HepG2 (cell line): ENCODE measurements at regions not wholly inside any gene's neighbourhood (a gene's known extent, or its start where the extent isn't known, plus 50 kb on each side); places are given as distances from the start of the nearest gene placed in this dataset.
"Not testable (repeated sequence)": the region's sequence is repeated elsewhere in the genome, so short reads cannot be mapped to it uniquely, and the experiment has no call there.

ENCODE experiments used
- ATAC-seq: fragments of 200-7000 bp; cut with Tn5 transposase; 3 replicates; pipeline ENCODE4 v1.9.1; 2020; ENCODE audit warnings: mild to moderate bottlenecking, moderate library complexity
- BruUV-seq: library from RNA; stranded (reverse); fragments of 400-500 nt; replicated peaks from 2 replicates; lab custom pipeline; 2021; lab: Mats Ljungman, UMichigan
- CTCF ChIA-PET: fragments of 300-600 bp; formaldehyde crosslinking; extraction: SDS; loops from one replicate; lab custom pipeline; 2021; ENCODE audit warnings: low total read pairs, inconsistent platforms, low intra/inter-chr PET ratio; lab: Yijun Ruan, JAX
- POLR2A ChIA-PET: fragments of 350-600 bp; sonication (Branson Sonifier 250); formaldehyde crosslinking; loops from one replicate; lab custom pipeline; 2020; ENCODE audit warnings: antibody characterized with exemption, inconsistent platforms; lab: Yijun Ruan, JAX
- DNase-seq: peaks from one replicate; pipeline ENCODE4 v3.0.0-alpha.2; 2015; ENCODE audit warnings: low spot score
- FAIRE-seq: peaks from 3 replicates; lab custom pipeline; 2011; peaks lifted over from hg19 to GRCh38; lab: Jason Lieb, UNC
- H2AFZ ChIP-seq: one replicate; pipeline ENCODE4 v1.6.1; 2011; ENCODE audit warnings: low read length, inconsistent platforms
- H3K27ac ChIP-seq: fragments of 300-600 bp; 3 replicates; pipeline ENCODE4 v1.8.0; 2011; ENCODE audit warnings: mixed run types, mild to moderate bottlenecking, mixed read lengths, low read length, inconsistent platforms; ENCODE audit not compliant: insufficient read depth; ENCODE audit errors: extremely low read length
- H3K27me3 ChIP-seq, 2 experiments: fragments of 200-600 bp in 1 of 2; 2 replicates in 1 of 2; 3 replicates in 1 of 2; pipeline versions ENCODE4 v1.6.0 to v1.8.0; 2011; ENCODE audit warnings: low read length in 2 of 2, mild to moderate bottlenecking in 2 of 2, moderate library complexity in 2 of 2, inconsistent platforms in 1 of 2; ENCODE audit not compliant: insufficient read depth in 2 of 2, control insufficient read depth in 1 of 2
- H3K36me3 ChIP-seq, 2 experiments: fragments of 200-600 bp in 1 of 2; replicated peaks in 1 of 2; 2 replicates in 1 of 2; 3 replicates in 1 of 2; pipeline versions ENCODE4 v1.5.1 to v1.8.0; 2011; ENCODE audit warnings: low read length in 2 of 2, inconsistent platforms in 1 of 2; ENCODE audit not compliant: insufficient read depth in 2 of 2, control insufficient read depth in 1 of 2
- H3K4me1 ChIP-seq: 2 replicates; pipeline ENCODE4 v1.5.1; 2012; ENCODE audit warnings: low read length, inconsistent platforms; ENCODE audit not compliant: insufficient read depth
- H3K4me2 ChIP-seq: 2 replicates; pipeline ENCODE4 v1.6.0; 2011; ENCODE audit warnings: low read depth, low read length, inconsistent platforms
- H3K4me3 ChIP-seq, 3 experiments: fragments of 200-600 bp in 1 of 3; sonication (generic), shearing (Covaris generic) in 1 of 3; replicated peaks in 1 of 3; 2 replicates each; pipeline ENCODE4 v1.5.1; 2011 to 2016; ENCODE audit warnings: low read length in 3 of 3, inconsistent platforms in 2 of 3, low read depth in 2 of 3, mild to moderate bottlenecking in 2 of 3, control low read depth in 1 of 3, mixed read lengths in 1 of 3; ENCODE audit not compliant: insufficient read depth in 1 of 3
- H3K79me2 ChIP-seq: one replicate; pipeline ENCODE4 v1.6.1; 2011; ENCODE audit warnings: low read length, inconsistent platforms; ENCODE audit not compliant: insufficient read depth
- H3K9ac ChIP-seq: 2 replicates; pipeline ENCODE4 v1.6.0; 2011; ENCODE audit warnings: mild to moderate bottlenecking, low read depth, low read length, inconsistent platforms; ENCODE audit not compliant: insufficient read depth
- H3K9me3 ChIP-seq: 2 replicates; pipeline ENCODE4 v1.5.1; 2012; ENCODE audit warnings: mild to moderate bottlenecking, low read length
- H4K20me1 ChIP-seq: 2 replicates; pipeline ENCODE4 v1.6.0; 2011; ENCODE audit warnings: inconsistent platforms, mild to moderate bottlenecking, low read length, moderate library complexity; ENCODE audit not compliant: insufficient read depth
- CEBPG ChIP-seq: IDR thresholded peaks from 2 replicates; pipeline ENCODE4 v1.6.1; 2016
- IKZF5 ChIP-seq: IDR thresholded peaks from 2 replicates; pipeline ENCODE4 v1.6.1; 2018; ENCODE audit warnings: missing genetic modification reagents, mild to moderate bottlenecking, missing compliant biosample characterization
- MED1 ChIP-seq: sonication (generic); formaldehyde crosslinking; IDR thresholded peaks from 2 replicates; pipeline ENCODE4 v1.4.0; 2020; ENCODE audit warnings: missing genetic modification reagents
- PAXIP1 ChIP-seq: sonication (generic); formaldehyde crosslinking; conservative IDR thresholded peaks from 2 replicates; pipeline ENCODE4 v1.4.0; 2020; ENCODE audit warnings: mild to moderate bottlenecking, missing genetic modification reagents, moderate library complexity
- SOX13 ChIP-seq, 3 experiments: fragments of 450-650 bp in 1 of 3; sonication (generic) in 1 of 3; formaldehyde crosslinking in 1 of 3; IDR thresholded peaks in 2 of 3; conservative IDR thresholded peaks in 1 of 3; 2 replicates each; pipeline versions ENCODE4 v1.5.0 to v1.6.1; 2016 to 2020; ENCODE audit warnings: antibody characterized with exemption in 1 of 3, mild to moderate bottlenecking in 1 of 3, missing compliant biosample characterization in 1 of 3, missing genetic modification reagents in 1 of 3, moderate library complexity in 1 of 3
- SOX5 ChIP-seq: IDR thresholded peaks from 2 replicates; pipeline ENCODE4 v1.6.1; 2016; ENCODE audit warnings: borderline replicate concordance
- TCF7 ChIP-seq: sonication (generic); IDR thresholded peaks from 2 replicates; pipeline ENCODE4 v1.6.1; 2016; ENCODE audit warnings: antibody characterized with exemption, low read depth
- ZKSCAN5 ChIP-seq: sonication (generic); formaldehyde crosslinking; IDR thresholded peaks from 2 replicates; pipeline ENCODE4 v1.5.1; 2020; ENCODE audit warnings: mild to moderate bottlenecking, missing genetic modification reagents
- ZNF83 ChIP-seq: sonication (generic); formaldehyde crosslinking; IDR thresholded peaks from 2 replicates; pipeline ENCODE4 v1.4.0; 2020; ENCODE audit warnings: missing genetic modification reagents, mild to moderate bottlenecking, borderline replicate concordance
- WGBS: methylation state at CpG from one replicate; pipeline ENCODE4 v1.1.6; 2017; ENCODE audit warnings: low lambda C conversion rate; 5-methylcytosine and 5-hydroxymethylcytosine counted together
- in situ Hi-C: cut with HindIII; loops from 2 replicates; pipeline ENCODE4 v1.10.0; 2017; ENCODE audit warnings: low pct_unique_long_range_greater_than_20kb; ENCODE audit not compliant: extremely low pct_ligation_motif_present
- intact Hi-C: fragments of 100-400 bp; cut with micrococcal nuclease; formaldehyde crosslinking; loops from one replicate; pipeline ENCODE4 v1.10.0; 2022; ENCODE audit not compliant: unreplicated experiment
- TF ChIP-seq, protein P1 (sequence below): sonication (generic); formaldehyde crosslinking; IDR thresholded peaks from 2 replicates; pipeline ENCODE4 v1.5.1; 2020; ENCODE audit warnings: missing genetic modification reagents, mild to moderate bottlenecking, borderline replicate concordance

DNA sequence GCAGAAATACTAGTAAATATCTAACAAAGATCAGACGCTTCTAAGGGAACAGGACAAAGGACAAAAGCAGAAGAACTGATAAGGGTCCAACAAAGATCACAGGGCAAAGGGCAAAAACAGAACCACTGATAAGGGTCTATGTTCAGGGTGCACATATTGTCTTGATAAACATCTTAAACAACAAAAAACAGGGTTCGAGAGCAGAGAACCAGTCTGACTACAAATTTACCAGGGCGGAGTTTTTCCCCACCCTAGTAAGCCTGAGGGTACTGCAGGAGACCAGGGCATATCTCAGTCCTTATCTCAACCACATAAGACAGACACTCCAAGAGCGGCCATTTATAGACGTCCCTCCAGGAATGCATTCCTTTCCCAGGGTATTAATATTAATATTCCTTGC lies 833.5 kb downstream of the BRINP3 start:
- BruUV-seq; H3K79me2 ChIP-seq; H3K27ac ChIP-seq; H3K4me3 ChIP-seq; H3K36me3 ChIP-seq; intact Hi-C loops; H2AFZ ChIP-seq; DNase-seq; H3K4me1 ChIP-seq; H3K9ac ChIP-seq; H3K4me2 ChIP-seq; ATAC-seq; FAIRE-seq; CTCF ChIA-PET; H3K27me3 ChIP-seq; in situ Hi-C loops; POLR2A ChIA-PET; H3K9me3 ChIP-seq; H4K20me1 ChIP-seq; TF ChIP-seq SOX13 (IDR thresholded peaks at IDR 0.05): not testable (repeated sequence)
- WGBS: 31% methylated on average over 5 of the region's 5 CpGs
- peak in 1 of 2 experiments; percentile 24; a peak in 1 of 4 replicates for TF ChIP-seq SOX13 (CRISPR knock-in tag; conservative IDR thresholded peaks at IDR 0.05 in 1 of 2, IDR thresholded peaks at IDR 0.05 in 1 of 2)
- TF ChIP-seq SOX5 (CRISPR knock-in tag): 0 out of 2 replicates have a peak, but pooled peaks have one; percentile 30
- 0 out of 2 replicates have a peak, but pooled peaks have one; percentile 20 for TF ChIP-seq PAXIP1 (CRISPR knock-in tag)

GRCh38 chr1:189644970-189645369 lies 832.7 kb downstream of the BRINP3 start:
- intact Hi-C loops: no loop called here
- no peak for TF ChIP-seq TCF7
- TF ChIP-seq ZKSCAN5 (CRISPR knock-in tag): no peak
- no peak for TF ChIP-seq IKZF5
- TF ChIP-seq ZNF83 (CRISPR knock-in tag): no peak
- TF ChIP-seq MED1 (CRISPR knock-in tag): no peak
- no peak for TF ChIP-seq CEBPG (CRISPR knock-in tag)
- TF ChIP-seq, protein P1, sequence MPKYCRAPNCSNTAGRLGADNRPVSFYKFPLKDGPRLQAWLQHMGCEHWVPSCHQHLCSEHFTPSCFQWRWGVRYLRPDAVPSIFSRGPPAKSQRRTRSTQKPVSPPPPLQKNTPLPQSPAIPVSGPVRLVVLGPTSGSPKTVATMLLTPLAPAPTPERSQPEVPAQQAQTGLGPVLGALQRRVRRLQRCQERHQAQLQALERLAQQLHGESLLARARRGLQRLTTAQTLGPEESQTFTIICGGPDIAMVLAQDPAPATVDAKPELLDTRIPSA (CRISPR knock-in tag): no peak
- Histone ChIP-seq H3K27me3 (no peaks in the 10 kb centered on the region), H2AFZ (no peak overlapping the region), H3K9me3 (no peaks in the 10 kb centered on the region), H3K9ac (no peak overlapping the region), H3K4me2 (no peak overlapping the region), H3K79me2 (no peaks in the 10 kb centered on the region), H3K4me3 (no peak overlapping the region), H3K4me1 (peaks cover 8% of the 10 kb centered on the region; the same call in 1 of the 2 replicates), H3K27ac (no peak overlapping the region), H4K20me1 (no peaks in the 10 kb centered on the region), H3K36me3 (no peaks in the 10 kb centered on the region)
- in situ Hi-C loops: no loop called here
- no TSS peak for BruUV-seq
- ATAC-seq: no peak
- no peak for FAIRE-seq
- 88% methylated on average over 4 of the region's 4 CpGs for WGBS
- CTCF ChIA-PET: no interaction called here
- DNase-seq: no peak
- POLR2A ChIA-PET: no interaction called here
